ENCODE measurements at regions not wholly inside any gene's neighbourhood (a gene's known extent, or its start where the extent isn't known, plus 50 kb on each side); places are given as distances from the start of the nearest gene placed in this dataset.

DNA sequence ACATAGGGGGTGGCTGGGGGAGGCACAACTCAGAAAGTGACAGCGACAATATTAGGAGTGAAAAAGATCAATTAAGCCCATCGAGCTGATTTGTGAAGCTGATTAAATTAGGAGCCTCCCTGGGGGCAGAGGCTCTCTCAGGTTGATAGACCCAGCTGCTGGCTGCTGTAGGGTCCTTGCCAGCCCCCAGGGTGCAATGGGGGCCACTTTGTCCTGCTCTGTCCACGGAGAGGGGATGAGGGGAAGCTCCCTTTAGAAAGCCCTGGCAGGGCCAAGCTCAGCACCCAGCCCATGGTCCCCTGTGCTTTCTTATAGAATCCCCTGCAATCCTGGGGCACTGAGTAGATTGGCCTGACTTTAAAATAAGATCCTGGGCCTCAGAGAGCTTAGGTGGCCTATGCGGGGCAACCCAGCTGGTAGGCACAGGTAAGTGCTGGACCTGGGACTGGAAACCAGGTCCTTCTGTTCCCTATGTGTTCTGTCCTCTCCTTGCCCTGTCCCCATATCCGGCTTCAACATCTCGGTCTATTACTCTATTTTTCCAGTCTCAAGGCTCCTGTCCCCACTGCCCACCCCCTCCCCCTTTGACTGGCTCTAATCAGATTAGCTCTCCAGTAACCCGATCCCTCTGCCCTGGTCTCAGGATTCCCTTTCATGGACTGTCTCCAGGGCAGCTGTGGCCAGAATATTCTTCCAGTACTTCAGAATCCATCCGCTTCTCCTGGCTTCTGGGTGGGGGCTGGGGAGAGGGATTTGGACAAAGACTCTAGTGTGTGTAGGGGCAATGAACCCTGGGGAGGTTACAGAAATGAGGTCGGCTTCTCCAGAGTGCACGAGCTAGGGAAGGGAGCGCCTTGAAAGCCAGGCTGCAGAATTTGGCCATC lies 259.6 kb downstream of the RPS24 start:
- CTCF ChIA-PET = no interaction called here
- DNase-seq (ENCODE audit: extremely low spot score) = no peak
- POLR2A ChIA-PET = no interaction called here
- TF ChIP-seq, protein P1, sequence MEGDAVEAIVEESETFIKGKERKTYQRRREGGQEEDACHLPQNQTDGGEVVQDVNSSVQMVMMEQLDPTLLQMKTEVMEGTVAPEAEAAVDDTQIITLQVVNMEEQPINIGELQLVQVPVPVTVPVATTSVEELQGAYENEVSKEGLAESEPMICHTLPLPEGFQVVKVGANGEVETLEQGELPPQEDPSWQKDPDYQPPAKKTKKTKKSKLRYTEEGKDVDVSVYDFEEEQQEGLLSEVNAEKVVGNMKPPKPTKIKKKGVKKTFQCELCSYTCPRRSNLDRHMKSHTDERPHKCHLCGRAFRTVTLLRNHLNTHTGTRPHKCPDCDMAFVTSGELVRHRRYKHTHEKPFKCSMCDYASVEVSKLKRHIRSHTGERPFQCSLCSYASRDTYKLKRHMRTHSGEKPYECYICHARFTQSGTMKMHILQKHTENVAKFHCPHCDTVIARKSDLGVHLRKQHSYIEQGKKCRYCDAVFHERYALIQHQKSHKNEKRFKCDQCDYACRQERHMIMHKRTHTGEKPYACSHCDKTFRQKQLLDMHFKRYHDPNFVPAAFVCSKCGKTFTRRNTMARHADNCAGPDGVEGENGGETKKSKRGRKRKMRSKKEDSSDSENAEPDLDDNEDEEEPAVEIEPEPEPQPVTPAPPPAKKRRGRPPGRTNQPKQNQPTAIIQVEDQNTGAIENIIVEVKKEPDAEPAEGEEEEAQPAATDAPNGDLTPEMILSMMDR (IDR thresholded peaks at IDR 0.05; ENCODE audit: control extremely low read depth, extremely low read depth, low read depth, missing control alignments) = no peak

DNA sequence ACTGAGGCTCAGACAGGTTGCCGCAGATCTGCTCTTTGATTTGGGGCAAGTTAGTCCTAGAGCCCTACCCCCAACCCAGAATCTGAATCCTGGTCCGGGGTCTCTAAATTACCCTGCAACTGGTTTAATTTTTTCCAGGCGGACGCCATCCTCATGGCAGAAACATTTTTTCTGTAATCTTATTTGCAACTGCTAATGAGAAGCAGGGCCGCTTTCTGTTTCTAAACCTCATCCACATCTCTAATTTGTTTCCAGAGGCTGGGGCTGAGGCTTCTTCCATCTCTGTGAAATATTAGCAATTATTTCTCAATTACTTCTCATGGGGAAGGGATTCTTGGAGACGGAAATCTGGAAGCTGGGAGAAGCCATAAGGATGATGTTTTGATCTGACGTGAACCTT lies 261.6 kb downstream of the RPS24 start:
- no peak for DNase-seq (ENCODE audit: extremely low spot score)
- CTCF ChIA-PET = interaction anchor here (1.6 kb wide), 1 partner anchor 9 kb away, joined by 5 read pairs; no protein-coding TSS in a partner anchor
- TF ChIP-seq, protein P1 (IDR thresholded peaks at IDR 0.05; ENCODE audit: control extremely low read depth, extremely low read depth, low read depth, missing control alignments) = no peak
- POLR2A ChIA-PET = no interaction called here

GRCh38 chr10:78296785-78297184 lies 263.1 kb downstream of the RPS24 start:
- DNase-seq (ENCODE audit: extremely low spot score) = no peak
- ChIA-PET CTCF (interaction anchor here (1.2 kb wide), 1 partner anchor 28 kb away, joined by 3 read pairs; no protein-coding TSS in a partner anchor), POLR2A (no interaction called here)
- TF ChIP-seq, protein P1 (IDR thresholded peaks at IDR 0.05; ENCODE audit: control extremely low read depth, extremely low read depth, low read depth, missing control alignments) = no peak

DNA sequence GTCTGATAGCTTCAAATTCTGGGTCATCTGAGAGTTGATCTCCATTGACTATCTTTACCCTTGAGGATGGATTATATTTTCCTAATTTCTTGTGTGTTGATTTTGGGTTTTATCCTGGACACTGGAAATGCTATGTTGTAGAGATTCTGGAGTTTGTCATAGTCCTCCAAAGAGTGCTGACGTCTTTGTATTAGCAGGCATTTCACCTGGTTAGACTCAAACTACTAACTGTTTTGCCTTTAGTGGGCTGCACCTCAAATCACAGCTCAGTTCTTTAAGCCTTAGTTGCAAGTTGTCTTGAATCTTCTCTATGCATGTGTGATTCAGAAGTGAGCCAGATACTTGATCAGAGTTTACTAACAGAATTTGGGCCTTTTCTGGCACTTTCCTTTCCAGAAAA lies 264.3 kb downstream of the RPS24 start:
- DNase-seq (ENCODE audit: extremely low spot score) = no peak
- TF ChIP-seq, protein P1 (IDR thresholded peaks at IDR 0.05; ENCODE audit: control extremely low read depth, extremely low read depth, low read depth, missing control alignments) = no peak
- CTCF ChIA-PET = interaction anchor here (1.2 kb wide), 1 partner anchor 29 kb away, joined by 3 read pairs; no protein-coding TSS in a partner anchor
- POLR2A ChIA-PET = no interaction called here

GRCh38 chr10:78298835-78299234 lies 265.2 kb downstream of the RPS24 start:
- DNase-seq (ENCODE audit: extremely low spot score) = no peak
- CTCF ChIA-PET = interaction anchor here (1.1 kb wide), 1 partner anchor 896 kb away, joined by 3 read pairs; no protein-coding TSS in a partner anchor
- TF ChIP-seq, protein P1 (IDR thresholded peaks at IDR 0.05; ENCODE audit: control extremely low read depth, extremely low read depth, low read depth, missing control alignments) = no peak
- POLR2A ChIA-PET = no interaction called here

DNA sequence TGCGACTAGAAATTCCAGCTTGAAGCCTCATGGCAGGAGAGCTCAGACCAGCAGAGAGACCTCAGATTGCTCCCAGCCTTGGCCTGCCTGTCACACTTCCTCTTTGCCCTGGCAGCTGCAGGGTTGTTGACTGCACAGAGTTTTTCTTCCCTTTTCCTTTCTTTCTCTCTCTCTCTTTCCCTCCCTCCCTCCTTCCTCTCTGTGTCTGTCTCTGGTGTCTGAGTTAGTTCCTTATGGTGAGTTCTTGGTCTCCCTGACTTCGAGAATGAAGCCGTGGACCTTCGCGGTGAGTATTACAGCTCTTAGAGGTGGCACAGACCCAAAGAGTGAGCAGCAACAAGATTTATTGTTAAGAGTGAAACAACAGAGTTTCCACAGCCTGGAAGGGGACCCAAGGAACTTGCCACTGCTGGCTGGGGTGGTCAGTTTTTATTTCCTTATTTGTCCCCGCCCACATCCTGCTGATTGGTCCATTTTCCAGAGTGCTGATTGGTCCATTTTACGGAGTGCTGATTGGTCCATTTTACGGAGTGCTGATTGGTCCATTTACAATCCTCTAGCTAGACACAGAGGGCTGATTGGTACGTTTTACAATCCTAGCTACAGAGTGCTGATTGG lies 266.3 kb downstream of the RPS24 start:
- TF ChIP-seq, protein P1 (IDR thresholded peaks at IDR 0.05; ENCODE audit: control extremely low read depth, extremely low read depth, low read depth, missing control alignments) = no peak
- ChIA-PET POLR2A (no interaction called here), CTCF (interaction anchor here (1.1 kb wide), 1 partner anchor 895 kb away, joined by 3 read pairs; no protein-coding TSS in a partner anchor)
- DNase-seq (ENCODE audit: extremely low spot score) = no peak

Data from GM10248 (cell line).